GM18517 (cell line): ENCODE measurements at regions not wholly inside any gene's neighbourhood (a gene's known extent, or its start where the extent isn't known, plus 50 kb on each side); places are given as distances from the start of the nearest gene placed in this dataset.
"Not testable (repeated sequence)": the region's sequence is repeated elsewhere in the genome, so short reads cannot be mapped to it uniquely, and the experiment has no call there.

ENCODE experiments used
- ATAC-seq: cut with Tn5 transposase; IDR thresholded peaks from one replicate; pipeline ENCODE4 v1.9.1; 2021; ENCODE audit warnings: mild to moderate bottlenecking, moderate library complexity; ENCODE audit not compliant: unreplicated experiment

GRCh38 chr4:79178760-79179159, 147.1 kb downstream of the NAA11 start:
- no peak for ATAC-seq

GRCh38 chr4:79177388-79177787, 148.5 kb downstream of the NAA11 start:
- ATAC-seq = peak; percentile 47

GRCh38 chr4:79176351-79176750, 149.5 kb downstream of the NAA11 start:
- ATAC-seq = no peak

GRCh38 chr4:79175716-79176115, 150.1 kb downstream of the NAA11 start:
- ATAC-seq = no peak

DNA sequence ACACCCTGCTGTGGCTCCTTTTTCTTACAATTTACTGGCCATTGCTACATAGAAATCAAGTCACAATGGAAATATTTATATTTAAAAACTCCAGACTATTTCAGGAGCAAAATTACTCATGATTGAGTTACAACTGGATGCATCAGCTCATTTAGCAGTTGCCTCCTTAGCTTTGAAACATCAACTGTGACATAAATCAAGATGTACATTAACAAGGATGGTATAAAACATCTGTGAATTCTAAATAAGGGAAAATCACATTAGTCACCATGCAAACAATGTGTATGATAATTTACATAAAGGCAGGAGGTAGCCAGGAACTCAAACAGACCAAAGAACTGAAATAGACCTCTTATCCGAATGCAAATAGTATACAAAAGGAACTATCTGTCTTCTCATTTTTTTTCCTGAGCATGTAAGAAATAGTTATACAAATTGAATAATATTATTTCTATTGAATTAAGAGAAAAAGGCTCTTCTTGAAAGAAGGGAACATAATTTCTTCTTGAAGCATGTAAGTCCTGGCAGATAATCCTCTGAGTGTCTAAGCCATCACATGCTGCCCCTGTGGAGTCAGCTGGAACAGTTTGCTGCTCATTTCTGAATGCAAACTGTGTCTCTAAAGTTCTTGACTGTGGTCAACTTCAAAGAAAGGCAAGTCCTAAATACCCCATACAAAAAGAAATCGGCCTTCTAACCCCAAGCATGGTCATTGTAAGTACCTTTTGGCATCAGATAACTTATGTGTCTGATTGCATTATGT, 151.2 kb downstream of the NAA11 start:
- no peak for ATAC-seq

DNA sequence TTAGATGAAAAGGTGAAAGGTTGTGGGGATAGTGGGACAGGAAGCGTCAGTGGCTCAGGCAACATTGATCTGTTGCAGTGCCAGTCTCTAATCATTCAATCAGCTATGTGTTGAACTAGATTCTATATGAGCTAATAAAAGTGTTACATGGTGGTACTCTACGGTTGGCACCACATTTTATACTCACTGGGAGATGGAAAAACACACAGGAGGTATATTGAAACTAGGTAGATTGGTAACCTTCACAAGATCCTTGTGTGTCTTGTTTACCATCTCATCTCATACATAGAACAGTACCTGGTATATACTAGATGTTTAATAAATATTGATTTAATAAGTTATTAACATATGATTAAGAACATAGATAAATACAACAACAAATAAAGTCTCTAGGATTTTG, 152.7 kb downstream of the NAA11 start:
- ATAC-seq = no peak

DNA sequence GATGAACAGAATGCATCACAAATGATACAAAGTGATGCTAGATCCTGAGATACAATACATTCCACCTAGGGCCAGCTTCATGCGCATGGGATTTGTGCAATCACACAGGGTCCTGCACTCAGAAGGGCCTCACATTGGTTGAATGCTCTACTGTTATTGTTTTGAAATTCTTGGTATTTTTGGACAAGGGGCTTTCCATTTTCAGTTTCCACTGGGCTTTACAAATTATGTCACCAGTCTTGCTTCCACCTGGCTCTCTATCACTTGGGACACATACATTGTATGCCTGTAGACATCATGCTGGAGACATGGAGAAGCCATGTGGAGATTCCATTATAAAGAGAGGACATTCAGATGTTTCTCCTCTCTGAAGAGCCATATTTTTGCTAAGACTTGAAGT, 155.8 kb downstream of the NAA11 start:
- ATAC-seq = peak; percentile 70

GRCh38 chr4:79164907-79165610, 160.8 kb downstream of the NAA11 start:
- no peak for ATAC-seq

DNA sequence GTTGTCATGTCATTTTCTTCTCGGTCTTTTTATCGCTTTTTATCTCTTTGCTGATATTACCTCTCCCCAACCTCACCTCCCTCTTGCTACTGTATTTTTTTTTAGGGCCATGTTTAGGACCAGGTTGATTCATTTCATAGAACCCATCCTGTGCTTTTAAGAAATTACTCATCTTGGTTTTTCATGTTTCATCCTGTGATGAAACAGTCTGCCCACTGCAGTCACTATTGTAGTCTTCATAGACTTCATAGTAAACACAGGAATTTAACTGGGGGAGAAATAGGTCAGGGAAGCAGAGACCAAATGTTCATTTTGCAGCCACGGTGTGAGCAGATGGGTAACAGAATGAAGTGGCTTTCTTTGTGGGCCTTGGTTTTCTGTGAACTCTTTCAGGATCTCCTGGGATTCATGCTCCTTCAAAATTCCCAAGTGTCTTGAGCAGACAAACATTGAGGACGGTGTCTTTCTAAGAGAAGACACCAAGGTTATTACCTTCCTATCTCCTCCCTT, 161.8 kb downstream of the NAA11 start:
- ATAC-seq = no peak

- no peak for ATAC-seq
These were observed 164.9 kb downstream of the NAA11 start for GRCh38 chr4:79160962-79161361.

- not testable (repeated sequence) for ATAC-seq
These were observed 167.2 kb downstream of the NAA11 start for GRCh38 chr4:79158705-79159104.

DNA sequence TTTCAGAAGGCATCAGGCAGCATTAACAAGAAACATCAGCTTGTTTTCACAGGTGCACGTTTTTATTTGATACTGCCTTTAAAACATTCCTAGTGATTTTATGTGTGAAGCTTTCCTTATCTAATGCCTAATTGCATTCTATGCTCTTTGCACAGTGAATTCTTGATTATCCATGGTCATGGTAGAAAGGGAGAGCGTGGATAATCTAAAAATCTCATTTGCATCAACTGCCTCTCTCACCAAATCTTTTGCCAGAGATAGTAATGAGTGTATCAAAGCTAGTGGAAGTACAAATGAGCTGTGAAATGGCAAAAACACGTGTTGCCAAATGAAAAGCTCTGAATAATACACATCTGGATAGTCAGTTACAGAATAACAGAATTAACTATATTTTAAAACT, 170.5 kb downstream of the NAA11 start:
- ATAC-seq = no peak

GRCh38 chr4:79150820-79151416, 174.9 kb downstream of the NAA11 start:
- ATAC-seq = no peak

DNA sequence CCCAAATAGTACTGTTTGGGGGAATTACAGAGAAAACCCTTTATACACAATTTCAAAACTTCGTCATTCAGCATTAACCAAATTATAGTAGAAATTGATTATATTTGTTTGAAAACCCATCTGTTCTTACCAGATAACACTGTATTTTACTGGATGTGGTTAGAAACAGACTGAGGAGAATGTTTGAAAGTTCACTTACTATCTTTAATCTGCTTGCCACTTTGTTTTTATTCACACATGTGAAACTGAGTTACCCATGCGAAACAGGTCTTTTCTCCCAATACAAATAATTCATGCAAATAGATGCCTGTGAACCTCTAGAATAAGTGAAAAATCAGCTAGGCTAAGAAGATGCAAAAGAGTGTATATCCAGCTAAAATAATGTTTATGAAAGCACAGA, 177.5 kb downstream of the NAA11 start:
- no peak for ATAC-seq

DNA sequence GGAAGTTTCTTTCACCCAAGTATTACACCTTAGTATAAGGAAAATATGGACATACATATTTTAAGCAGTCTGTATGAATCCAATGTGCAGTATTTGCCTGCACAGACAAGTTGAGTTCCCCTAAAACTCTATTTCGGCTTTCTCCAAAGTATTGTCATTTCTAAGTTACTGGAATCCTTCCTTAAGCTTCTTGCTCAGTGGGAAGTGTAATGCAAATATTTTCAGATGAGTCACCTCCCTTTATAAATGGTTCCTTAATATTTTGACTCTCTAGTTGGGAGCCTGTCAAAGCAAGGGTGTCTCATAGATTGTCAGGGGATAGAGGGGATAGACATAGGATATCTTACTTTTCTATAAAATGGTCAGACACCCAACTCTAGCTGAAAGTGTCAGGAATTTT, 178.6 kb downstream of the NAA11 start:
- ATAC-seq = no peak

DNA sequence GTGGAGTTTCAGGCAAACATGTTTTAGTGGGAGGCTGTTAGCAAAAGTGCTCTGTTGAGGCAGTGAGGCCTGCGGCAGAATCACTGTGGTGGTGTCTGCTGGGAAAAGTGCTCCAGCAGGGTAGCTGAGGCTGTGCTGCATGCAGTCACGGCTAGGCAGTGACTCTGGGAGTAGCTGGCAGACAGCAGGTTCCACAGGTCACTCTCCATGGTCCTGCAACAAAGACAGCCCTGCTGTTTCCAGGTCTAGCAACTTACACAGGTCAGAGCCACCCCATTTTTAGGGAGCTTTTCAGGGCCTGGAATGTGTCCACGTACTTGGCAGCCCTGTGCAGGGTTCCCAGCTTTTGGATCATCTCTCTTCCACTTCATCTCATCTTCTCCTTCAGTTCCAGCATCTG, 184.3 kb downstream of the NAA11 start:
- ATAC-seq = no peak

GRCh38 chr4:79134767-79135166, 191.1 kb downstream of the NAA11 start:
- no peak for ATAC-seq

GRCh38 chr4:79132826-79133225, 193.0 kb downstream of the NAA11 start:
- ATAC-seq = no peak

DNA sequence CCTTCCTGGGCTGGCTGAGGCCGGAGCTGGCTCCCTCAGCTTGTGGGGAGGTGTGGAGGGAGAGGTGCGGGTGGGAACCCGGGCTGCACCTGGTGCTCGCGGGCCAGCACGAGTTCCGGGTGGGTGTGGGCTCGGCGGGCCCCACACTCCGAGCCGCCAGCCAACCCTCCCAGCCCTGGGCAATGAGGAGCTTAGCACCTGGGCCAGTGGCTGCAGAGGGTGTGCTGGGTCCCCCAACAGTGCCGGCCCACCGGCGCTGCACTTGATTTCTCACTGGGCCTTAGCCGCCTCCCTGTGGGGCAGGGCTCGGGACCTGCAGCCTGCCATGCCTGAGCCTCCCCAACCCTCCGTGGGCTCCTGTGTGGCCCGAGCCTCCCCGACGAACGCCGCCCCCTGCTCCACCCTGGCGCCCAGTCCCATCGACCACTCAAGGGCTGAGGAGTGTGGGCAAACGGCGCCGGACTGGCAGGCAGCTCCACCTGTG, 182.7 kb upstream of the PAQR3 start:
- ATAC-seq = no peak

DNA sequence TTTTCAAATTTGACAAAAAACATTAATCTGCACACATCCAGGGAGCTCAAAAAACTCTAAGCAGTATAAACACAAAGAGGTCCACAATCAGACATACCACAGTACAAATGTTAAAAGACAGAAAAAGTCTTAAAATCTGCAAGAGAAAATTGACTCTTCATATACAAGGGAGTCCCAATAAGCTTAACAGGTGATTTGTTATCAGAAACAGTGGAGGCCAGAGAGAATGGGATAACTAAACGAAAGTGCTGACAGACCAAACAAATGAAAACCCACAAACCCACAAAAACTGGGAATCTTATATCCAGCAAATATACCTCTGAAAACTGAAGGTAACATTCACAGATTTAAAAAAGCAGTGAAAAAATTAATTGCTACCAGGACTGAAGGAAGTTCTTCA, 182.0 kb upstream of the PAQR3 start:
- no peak for ATAC-seq

GRCh38 chr4:79117051-79117450, 177.8 kb upstream of the PAQR3 start:
- ATAC-seq = not testable (repeated sequence)

DNA sequence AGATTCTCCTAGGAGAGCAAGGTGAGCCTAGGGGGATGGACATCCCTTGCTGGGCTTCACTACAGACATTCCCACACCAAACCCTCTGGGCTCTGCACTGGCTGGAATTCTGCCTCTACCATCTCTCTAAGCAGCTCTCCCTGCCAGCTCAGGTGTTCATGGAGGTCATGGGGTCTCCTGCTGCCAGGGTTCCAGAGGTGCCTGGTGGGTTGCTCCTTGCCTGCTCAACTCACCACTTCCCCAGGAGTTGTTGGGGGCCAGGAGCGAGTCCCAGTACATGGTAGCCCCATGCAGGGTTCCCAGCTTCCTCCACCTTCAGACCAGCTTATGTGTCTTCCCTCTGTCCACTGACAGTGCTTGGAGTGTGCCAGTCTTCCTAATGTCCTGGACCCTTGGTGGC, 167.8 kb upstream of the PAQR3 start:
- ATAC-seq = no peak
